Loucy (cell line): ENCODE measurements at regions not wholly inside any gene's neighbourhood (a gene's known extent, or its start where the extent isn't known, plus 50 kb on each side); places are given as distances from the start of the nearest gene placed in this dataset.

Source experiments
- EZH2phosphoT487 ChIP-seq: fragments of 200-600 bp; IDR thresholded peaks from 2 replicates; pipeline ENCODE4 v1.6.1; 2018; ENCODE audit warnings: antibody characterized with exemption, mild to moderate bottlenecking, moderate library complexity, borderline replicate concordance
- TF ChIP-seq, protein P1 (sequence below): fragments of 200-600 bp; sonication (generic); conservative IDR thresholded peaks from 2 replicates; pipeline ENCODE4 v1.5.1; 2014; ENCODE audit warnings: mild to moderate bottlenecking, antibody characterized with exemption, low read length

DNA sequence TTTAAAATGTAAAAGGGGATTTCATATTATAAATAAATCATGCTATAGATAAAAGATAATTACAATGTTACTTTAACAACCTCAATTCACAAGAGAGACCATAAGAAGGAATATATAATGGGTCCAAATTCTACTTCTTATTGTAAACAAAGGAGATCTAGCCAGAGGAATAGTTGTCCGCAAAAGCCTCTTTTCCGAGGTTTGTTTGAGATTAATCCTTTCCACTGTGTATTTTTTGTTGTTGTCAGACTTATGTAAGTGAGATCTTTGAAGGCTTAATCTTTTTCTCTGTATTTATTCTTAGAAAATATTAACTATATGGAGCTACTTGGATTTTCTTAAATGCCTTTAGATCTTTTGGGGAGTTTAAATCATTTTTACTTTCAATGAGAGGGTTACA is 1299.3 kb upstream of the WWC1 start:
- TF ChIP-seq, protein P1, sequence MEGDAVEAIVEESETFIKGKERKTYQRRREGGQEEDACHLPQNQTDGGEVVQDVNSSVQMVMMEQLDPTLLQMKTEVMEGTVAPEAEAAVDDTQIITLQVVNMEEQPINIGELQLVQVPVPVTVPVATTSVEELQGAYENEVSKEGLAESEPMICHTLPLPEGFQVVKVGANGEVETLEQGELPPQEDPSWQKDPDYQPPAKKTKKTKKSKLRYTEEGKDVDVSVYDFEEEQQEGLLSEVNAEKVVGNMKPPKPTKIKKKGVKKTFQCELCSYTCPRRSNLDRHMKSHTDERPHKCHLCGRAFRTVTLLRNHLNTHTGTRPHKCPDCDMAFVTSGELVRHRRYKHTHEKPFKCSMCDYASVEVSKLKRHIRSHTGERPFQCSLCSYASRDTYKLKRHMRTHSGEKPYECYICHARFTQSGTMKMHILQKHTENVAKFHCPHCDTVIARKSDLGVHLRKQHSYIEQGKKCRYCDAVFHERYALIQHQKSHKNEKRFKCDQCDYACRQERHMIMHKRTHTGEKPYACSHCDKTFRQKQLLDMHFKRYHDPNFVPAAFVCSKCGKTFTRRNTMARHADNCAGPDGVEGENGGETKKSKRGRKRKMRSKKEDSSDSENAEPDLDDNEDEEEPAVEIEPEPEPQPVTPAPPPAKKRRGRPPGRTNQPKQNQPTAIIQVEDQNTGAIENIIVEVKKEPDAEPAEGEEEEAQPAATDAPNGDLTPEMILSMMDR = no peak
- no peak for TF ChIP-seq EZH2phosphoT487
